Neuronal stem cell (in vitro differentiated cells): ENCODE measurements at regions not wholly inside any gene's neighbourhood (a gene's known extent, or its start where the extent isn't known, plus 50 kb on each side); places are given as distances from the start of the nearest gene placed in this dataset.

Source experiments
- DNase-seq: peaks from one replicate; pipeline ENCODE4 v3.0.0-alpha.2; 2013; ENCODE audit warnings: low spot score
- H2AFZ ChIP-seq: one replicate; pipeline ENCODE4 v1.6.1; 2013; ENCODE audit warnings: mild to moderate bottlenecking, low read length, inconsistent platforms
- H2AK5ac ChIP-seq: 2 replicates; pipeline ENCODE4 v1.6.1; 2013; ENCODE audit warnings: low read depth, mild to moderate bottlenecking, inconsistent platforms, low read length, moderate library complexity, mixed read lengths
- H2BK120ac ChIP-seq: 2 replicates; pipeline ENCODE4 v1.6.1; 2013; ENCODE audit warnings: low read depth, mild to moderate bottlenecking, inconsistent platforms, low read length, moderate library complexity, mixed read lengths
- H2BK12ac ChIP-seq: one replicate; pipeline ENCODE4 v1.6.1; 2013; ENCODE audit warnings: low read length, inconsistent platforms
- H2BK15ac ChIP-seq: 2 replicates; pipeline ENCODE4 v1.6.1; 2013; ENCODE audit warnings: mild to moderate bottlenecking, low read length, inconsistent platforms, mixed read lengths
- H2BK5ac ChIP-seq: one replicate; pipeline ENCODE4 v1.6.1; 2013; ENCODE audit warnings: inconsistent platforms, mild to moderate bottlenecking, low read length, moderate library complexity
- H3K14ac ChIP-seq: one replicate; pipeline ENCODE4 v1.6.1; 2013; ENCODE audit warnings: low read length, inconsistent platforms
- H3K18ac ChIP-seq: 2 replicates; pipeline ENCODE4 v1.6.1; 2013; ENCODE audit warnings: low read length, inconsistent platforms
- H3K23ac ChIP-seq: 2 replicates; pipeline ENCODE4 v1.6.1; 2013; ENCODE audit warnings: low read depth, mild to moderate bottlenecking, mixed read lengths, low read length, inconsistent platforms; ENCODE audit not compliant: poor library complexity
- H3K27ac ChIP-seq: replicated peaks from 3 replicates; pipeline ENCODE4 v1.5.1; 2013; ENCODE audit warnings: low read length, inconsistent platforms
- H3K27me3 ChIP-seq, 3 experiments: 2 replicates each; pipeline ENCODE4 v1.6.1; 2013; ENCODE audit warnings: low read length in 3 of 3, mild to moderate bottlenecking in 2 of 3, inconsistent platforms in 1 of 3, low read depth in 1 of 3, mixed read lengths in 1 of 3, moderate library complexity in 1 of 3; ENCODE audit not compliant: control insufficient read depth in 3 of 3, insufficient read depth in 3 of 3
- H3K36me3 ChIP-seq, 2 donors: replicated peaks in 1 of 2; 2 replicates each; pipeline ENCODE4 v1.6.1; 2013; ENCODE audit warnings: low read length in 2 of 2; ENCODE audit not compliant: control insufficient read depth in 2 of 2, insufficient read depth in 2 of 2
- H3K4ac ChIP-seq: 2 replicates; pipeline ENCODE4 v1.6.1; 2013; ENCODE audit warnings: inconsistent platforms, mild to moderate bottlenecking, low read length, moderate library complexity
- H3K4me1 ChIP-seq, 2 donors: 1 replicate in 1 of 2; 2 replicates in 1 of 2; pipeline ENCODE4 v1.6.1; 2013; ENCODE audit warnings: low read length in 2 of 2, low read depth in 1 of 2; ENCODE audit not compliant: control insufficient read depth in 2 of 2, insufficient read depth in 1 of 2
- H3K4me2 ChIP-seq: one replicate; pipeline ENCODE4 v1.6.1; 2013; ENCODE audit warnings: mild to moderate bottlenecking, low read length, inconsistent platforms; ENCODE audit not compliant: insufficient read depth, poor library complexity, severe bottlenecking
- H3K4me3 ChIP-seq, 2 donors: 2 replicates each; pipeline ENCODE4 v1.5.1; 2013; ENCODE audit warnings: low read length in 2 of 2, mild to moderate bottlenecking in 2 of 2, inconsistent platforms in 1 of 2, moderate library complexity in 1 of 2
- H3K79me1 ChIP-seq: one replicate; pipeline ENCODE4 v1.6.1; 2013; ENCODE audit warnings: low read depth, mild to moderate bottlenecking, inconsistent platforms, low read length, moderate library complexity
- H3K9ac ChIP-seq: one replicate; pipeline ENCODE4 v1.6.1; 2013; ENCODE audit warnings: mild to moderate bottlenecking, low read depth, low read length, inconsistent platforms; ENCODE audit not compliant: poor library complexity
- H3K9me3 ChIP-seq, 2 donors: replicated peaks in 1 of 2; 2 replicates each; pipeline versions ENCODE3 to v1.6.1; 2013; ENCODE audit warnings: low read length in 2 of 2, mild to moderate bottlenecking in 2 of 2, inconsistent platforms in 1 of 2, low read depth in 1 of 2, mixed read lengths in 1 of 2, moderate library complexity in 1 of 2; ENCODE audit not compliant: control insufficient read depth in 2 of 2, insufficient read depth in 1 of 2
- H4K8ac ChIP-seq: one replicate; pipeline ENCODE4 v1.6.1; 2013; ENCODE audit warnings: low read depth, mild to moderate bottlenecking, inconsistent platforms, low read length, moderate library complexity
- H4K91ac ChIP-seq: one replicate; pipeline ENCODE4 v1.6.1; 2013; ENCODE audit warnings: low read length, low read depth, mild to moderate bottlenecking, inconsistent platforms; ENCODE audit not compliant: poor library complexity
- WGBS, 2 donors: extraction: QIAGEN DNeasy Blood & Tissue Kit; methylation state at CpG; one replicate each; pipeline ENCODE4 v1.1.7; 2013; ENCODE audit warnings: missing lambda C conversion rate in 2 of 2, mixed read lengths in 1 of 2; ENCODE audit not compliant: insufficient read length in 2 of 2, insufficient replicate concordance in 1 of 2; ENCODE audit errors: extremely low coverage in 2 of 2; 5-methylcytosine and 5-hydroxymethylcytosine counted together

- H3K4me1 ChIP-seq: no peaks in the 10 kb centered on the region
- no peak for DNase-seq
- no peaks in the 10 kb centered on the region for H3K9me3 ChIP-seq
- H4K91ac ChIP-seq: no peak overlapping the region
- no peak overlapping the region for H3K4me2 ChIP-seq
- H3K9ac ChIP-seq: no peak overlapping the region
- H2BK15ac ChIP-seq: no peak overlapping the region
- H3K23ac ChIP-seq: no peak overlapping the region
- H3K27me3 ChIP-seq: no peaks in the 10 kb centered on the region
- no peak overlapping the region for H2BK120ac ChIP-seq
- H4K8ac ChIP-seq: no peak overlapping the region
- no CpG with 5 or more reads among the region's 1 CpG for WGBS, 2 donors
- H3K4ac ChIP-seq: no peak overlapping the region
- no peak overlapping the region for H3K27ac ChIP-seq
- H2AFZ ChIP-seq: no peak overlapping the region
- no peak overlapping the region for H3K4me3 ChIP-seq
- H2BK12ac ChIP-seq: no peak overlapping the region
- no peak overlapping the region for H3K14ac ChIP-seq
- no peaks in the 10 kb centered on the region for H3K36me3 ChIP-seq
- no peaks in the 10 kb centered on the region for H3K79me1 ChIP-seq
- H2BK5ac ChIP-seq: no peak overlapping the region
- no peak overlapping the region for H3K18ac ChIP-seq
- no peak overlapping the region for H2AK5ac ChIP-seq
Measured at GRCh38 chr3:164864454-164864853, 213.8 kb downstream of the SI start.

- Histone ChIP-seq H3K4me2 (no peak overlapping the region), H4K8ac (no peak overlapping the region), H3K14ac (no peak overlapping the region), H2AK5ac (no peak overlapping the region), H3K4me3 (no peak overlapping the region), H2BK15ac (no peak overlapping the region), H3K27me3 (no peaks in the 10 kb centered on the region), H3K4me1 (no peaks in the 10 kb centered on the region), H2BK12ac (no peak overlapping the region), H3K79me1 (no peaks in the 10 kb centered on the region), H3K36me3 (no peaks in the 10 kb centered on the region), H2BK5ac (no peak overlapping the region), H3K4ac (no peak overlapping the region), H3K9ac (no peak overlapping the region), H2BK120ac (no peak overlapping the region), H3K9me3 (no peaks in the 10 kb centered on the region), H4K91ac (no peak overlapping the region), H3K18ac (no peak overlapping the region), H3K23ac (no peak overlapping the region), H3K27ac (no peak overlapping the region), H2AFZ (no peak overlapping the region)
- DNase-seq: no peak
- WGBS, 2 donors: no CpG with 5 or more reads among the region's 1 CpG
Measured at GRCh38 chr3:164852866-164853265, 225.4 kb downstream of the SI start.

GRCh38 chr3:164851905-164852304, 226.4 kb downstream of the SI start:
- Histone ChIP-seq H3K9me3 (no peaks in the 10 kb centered on the region), H2AK5ac (no peak overlapping the region), H2AFZ (no peak overlapping the region), H3K4me2 (no peak overlapping the region), H3K79me1 (no peaks in the 10 kb centered on the region), H3K27me3 (no peaks in the 10 kb centered on the region), H3K14ac (no peak overlapping the region), H2BK15ac (no peak overlapping the region), H3K4ac (no peak overlapping the region), H4K8ac (no peak overlapping the region), H3K4me3 (no peak overlapping the region), H2BK120ac (no peak overlapping the region), H3K4me1 (no peaks in the 10 kb centered on the region), H4K91ac (no peak overlapping the region), H2BK5ac (no peak overlapping the region), H2BK12ac (no peak overlapping the region), H3K23ac (no peak overlapping the region), H3K18ac (no peak overlapping the region), H3K36me3 (no peaks in the 10 kb centered on the region), H3K27ac (no peak overlapping the region), H3K9ac (no peak overlapping the region)
- no CpG with 5 or more reads among the region's 1 CpG for WGBS, 2 donors
- DNase-seq: no peak

- no peak overlapping the region for H3K18ac ChIP-seq
- DNase-seq: no peak
- no peaks in the 10 kb centered on the region for H3K27me3 ChIP-seq
- H4K8ac ChIP-seq: no peak overlapping the region
- no peak overlapping the region for H3K4ac ChIP-seq
- no peak overlapping the region for H2AFZ ChIP-seq
- H3K36me3 ChIP-seq: no peaks in the 10 kb centered on the region
- no peak overlapping the region for H2BK120ac ChIP-seq
- H2AK5ac ChIP-seq: no peak overlapping the region
- H3K4me3 ChIP-seq: no peak overlapping the region
- H3K4me1 ChIP-seq: no peaks in the 10 kb centered on the region
- H2BK5ac ChIP-seq: no peak overlapping the region
- H2BK12ac ChIP-seq: no peak overlapping the region
- H3K27ac ChIP-seq: no peak overlapping the region
- H3K79me1 ChIP-seq: no peaks in the 10 kb centered on the region
- H3K9me3 ChIP-seq: no peaks in the 10 kb centered on the region
- H3K14ac ChIP-seq: no peak overlapping the region
- no peak overlapping the region for H3K23ac ChIP-seq
- H2BK15ac ChIP-seq: no peak overlapping the region
- H3K9ac ChIP-seq: no peak overlapping the region
- H3K4me2 ChIP-seq: no peak overlapping the region
- no CpG with 5 or more reads among the region's 3 CpGs for WGBS, 2 donors
- no peak overlapping the region for H4K91ac ChIP-seq
Measured at GRCh38 chr3:164851204-164851603, 227.1 kb downstream of the SI start.
